ENCODE measurements at regions not wholly inside any gene's neighbourhood (a gene's known extent, or its start where the extent isn't known, plus 50 kb on each side); places are given as distances from the start of the nearest gene placed in this dataset.

DNA sequence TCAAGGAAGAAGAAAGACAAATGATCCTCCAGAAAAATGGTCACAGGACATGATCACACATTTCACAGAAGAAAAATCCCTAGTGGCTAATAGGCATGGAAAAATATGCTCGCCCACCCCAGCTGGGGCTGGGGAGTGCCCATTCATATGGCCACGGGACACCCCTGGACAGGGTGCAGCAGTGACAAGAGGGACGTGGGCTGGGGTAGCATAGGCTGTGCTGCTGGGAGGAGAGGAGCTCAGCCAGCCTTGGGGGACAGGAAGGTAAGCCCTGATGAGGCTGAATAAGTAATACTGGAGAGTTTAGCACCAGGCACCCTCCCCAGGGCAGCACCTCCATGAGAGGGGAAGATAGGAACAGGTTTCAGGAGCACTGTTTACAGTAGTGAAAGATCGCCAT lies 254.9 kb upstream of the HS6ST1 start:
- no peaks in the 10 kb centered on the region for H3K9me1 ChIP-seq (replicated peaks; ENCODE audit: control insufficient read depth, extremely low read depth, insufficient read depth, low read length)
- H3K4me1 ChIP-seq (ENCODE audit: control insufficient read depth, extremely low read depth, insufficient read depth, low read length): no peaks in the 10 kb centered on the region
- no peaks in the 10 kb centered on the region for H3K36me3 ChIP-seq (ENCODE audit: control insufficient read depth in 2 of 2, extremely low read depth in 1 of 2, insufficient read depth in 2 of 2, low read length in 2 of 2)
- H2AFZ ChIP-seq (ENCODE audit: low read depth, low read length): no peak overlapping the region
- no peak for FAIRE-seq
- no peaks in the 10 kb centered on the region for H3K9me3 ChIP-seq (replicated peaks; ENCODE audit: control insufficient read depth, insufficient read depth, low read length)
- H3K27me3 ChIP-seq (ENCODE audit: control insufficient read depth in 2 of 2, insufficient read depth in 2 of 2, low read length in 2 of 2): peaks cover 0 to 3% of the 10 kb centered on the region in 2 experiments
- H3K27ac ChIP-seq (ENCODE audit: insufficient read depth, low read depth, low read length): no peak overlapping the region
- no peak overlapping the region for H3K4me3 ChIP-seq (replicated peaks in 1 of 3; ENCODE audit: insufficient read depth in 1 of 3, low read depth in 1 of 3, low read length in 3 of 3)
- POLR2A ChIA-PET: no interaction called here
- intact Hi-C loops (cut with micrococcal nuclease) (no loop called here), dilution Hi-C loops (cut with MboI; ENCODE audit: extremely low pct_ligation_motif_present, low sequenced_read_pairs) (no loop called here)
- TF ChIP-seq EZH2 (IDR thresholded peaks at IDR 0.05; ENCODE audit: borderline replicate concordance, low read depth, low read length, severe bottlenecking): no peak
- no peak for TF ChIP-seq FOS (IDR thresholded peaks at IDR 0.05; ENCODE audit: borderline replicate concordance, insufficient read depth, low read length)
- TF ChIP-seq POLR2A (IDR thresholded peaks at IDR 0.05; ENCODE audit: low read depth, low read length): no peak
- no peak for TF ChIP-seq POLR2AphosphoS5 (IDR thresholded peaks at IDR 0.05; ENCODE audit: insufficient read depth, low read depth, low read length)
- TF ChIP-seq, protein P1, sequence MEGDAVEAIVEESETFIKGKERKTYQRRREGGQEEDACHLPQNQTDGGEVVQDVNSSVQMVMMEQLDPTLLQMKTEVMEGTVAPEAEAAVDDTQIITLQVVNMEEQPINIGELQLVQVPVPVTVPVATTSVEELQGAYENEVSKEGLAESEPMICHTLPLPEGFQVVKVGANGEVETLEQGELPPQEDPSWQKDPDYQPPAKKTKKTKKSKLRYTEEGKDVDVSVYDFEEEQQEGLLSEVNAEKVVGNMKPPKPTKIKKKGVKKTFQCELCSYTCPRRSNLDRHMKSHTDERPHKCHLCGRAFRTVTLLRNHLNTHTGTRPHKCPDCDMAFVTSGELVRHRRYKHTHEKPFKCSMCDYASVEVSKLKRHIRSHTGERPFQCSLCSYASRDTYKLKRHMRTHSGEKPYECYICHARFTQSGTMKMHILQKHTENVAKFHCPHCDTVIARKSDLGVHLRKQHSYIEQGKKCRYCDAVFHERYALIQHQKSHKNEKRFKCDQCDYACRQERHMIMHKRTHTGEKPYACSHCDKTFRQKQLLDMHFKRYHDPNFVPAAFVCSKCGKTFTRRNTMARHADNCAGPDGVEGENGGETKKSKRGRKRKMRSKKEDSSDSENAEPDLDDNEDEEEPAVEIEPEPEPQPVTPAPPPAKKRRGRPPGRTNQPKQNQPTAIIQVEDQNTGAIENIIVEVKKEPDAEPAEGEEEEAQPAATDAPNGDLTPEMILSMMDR (IDR thresholded peaks at IDR 0.05; ENCODE audit: extremely low read depth in 1 of 2, insufficient read depth in 1 of 2, low read depth in 1 of 2, low read length in 2 of 2): no peak
- TF ChIP-seq MYC (IDR thresholded peaks at IDR 0.05; ENCODE audit: low read depth, low read length): no peak
- TF ChIP-seq JUN (IDR thresholded peaks at IDR 0.05; ENCODE audit: borderline replicate concordance, insufficient read depth, insufficient read length, low read depth): no peak
- TF ChIP-seq, protein P2, sequence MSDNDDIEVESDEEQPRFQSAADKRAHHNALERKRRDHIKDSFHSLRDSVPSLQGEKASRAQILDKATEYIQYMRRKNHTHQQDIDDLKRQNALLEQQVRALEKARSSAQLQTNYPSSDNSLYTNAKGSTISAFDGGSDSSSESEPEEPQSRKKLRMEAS (IDR thresholded peaks at IDR 0.05; ENCODE audit: insufficient read depth, insufficient read length): no peak
- TF ChIP-seq GATA2 (IDR thresholded peaks at IDR 0.05; ENCODE audit: insufficient read depth, insufficient read length, low read depth, low read length): no peak
- no peaks in the 10 kb centered on the region for H4K20me1 ChIP-seq (replicated peaks; ENCODE audit: control insufficient read depth, extremely low read depth, insufficient read depth, low read length)
- no peaks in the 10 kb centered on the region for H3K79me2 ChIP-seq (ENCODE audit: control insufficient read depth, insufficient read depth, low read length)
- H3K9ac ChIP-seq (replicated peaks; ENCODE audit: extremely low read depth, insufficient read depth, low read length): no peak overlapping the region
- DNase-seq (ENCODE audit: low read depth, low spot score): no peak
- no TSS peak for BruUV-seq (replicated peaks)
- CTCF ChIA-PET: interaction anchor here (0.8 kb wide), 1 partner anchor 393 kb away, joined by 3 read pairs; no protein-coding TSS in a partner anchor
- no peak overlapping the region for H3K4me2 ChIP-seq (ENCODE audit: insufficient read depth, low read length)
